SK-N-SH treated with all-trans-retinoic acid at 6 μM for 48 hours (cell line): ENCODE measurements at regions not wholly inside any gene's neighbourhood (a gene's known extent, or its start where the extent isn't known, plus 50 kb on each side); places are given as distances from the start of the nearest gene placed in this dataset.

Source experiments
- ATAC-seq: fragments of 200-7000 bp; cut with Tn5 transposase; 3 replicates; pipeline ENCODE4 v1.9.1; 2020; ENCODE audit warnings: mild to moderate bottlenecking, moderate library complexity
- ARNTL ChIP-seq: fragments of 450-650 bp; formaldehyde crosslinking; IDR thresholded peaks from 2 replicates; pipeline ENCODE4 v1.5.0; 2020; ENCODE audit warnings: low read depth, mild to moderate bottlenecking, moderate library complexity, borderline replicate concordance
- BACH2 ChIP-seq: fragments of 250-450 bp; sonication (Bioruptor Pico); IDR thresholded peaks from 2 replicates; pipeline ENCODE4 v1.9.0; 2021; ENCODE audit warnings: mild to moderate bottlenecking, borderline replicate concordance
- ESRRG ChIP-seq: fragments of 250-450 bp; sonication (Bioruptor Pico); IDR thresholded peaks from 2 replicates; pipeline ENCODE4 v1.6.1; 2021; ENCODE audit warnings: mild to moderate bottlenecking
- GLIS3 ChIP-seq: fragments of 250-450 bp; sonication (Bioruptor Pico); IDR thresholded peaks from 2 replicates; pipeline ENCODE4 v1.5.0; 2020; ENCODE audit warnings: mild to moderate bottlenecking, moderate library complexity
- ISL1 ChIP-seq: fragments of 250-450 bp; sonication (Bioruptor Pico); IDR thresholded peaks from 2 replicates; pipeline ENCODE4 v2.1.2; 2022; ENCODE audit warnings: mild to moderate bottlenecking, moderate library complexity
- OSR1 ChIP-seq: fragments of 250-450 bp; sonication (Bioruptor Pico); IDR thresholded peaks from 2 replicates; pipeline ENCODE4 v1.8.0; 2022; ENCODE audit warnings: moderate library complexity, mild to moderate bottlenecking, inconsistent platforms
- TCF4 ChIP-seq: fragments of 250-450 bp; sonication (Bioruptor Pico); IDR thresholded peaks from 2 replicates; pipeline ENCODE4 v1.8.0; 2021; ENCODE audit warnings: mild to moderate bottlenecking, moderate library complexity, borderline replicate concordance
- TOX ChIP-seq: fragments of 250-450 bp; sonication (Bioruptor Pico); IDR thresholded peaks from 2 replicates; pipeline ENCODE4 v1.8.0; 2021; ENCODE audit warnings: mild to moderate bottlenecking, moderate library complexity, borderline replicate concordance
- ZC3H10 ChIP-seq: fragments of 250-450 bp; sonication (Bioruptor Pico); IDR thresholded peaks from 2 replicates; pipeline ENCODE4 v1.5.1; 2021; ENCODE audit warnings: mild to moderate bottlenecking, moderate library complexity
- ZFP3 ChIP-seq: fragments of 250-450 bp; sonication (Bioruptor Pico); IDR thresholded peaks from 2 replicates; pipeline ENCODE4 v1.5.0; 2020; ENCODE audit warnings: mild to moderate bottlenecking, moderate library complexity
- ZNF565 ChIP-seq: fragments of 450-650 bp; formaldehyde crosslinking; conservative IDR thresholded peaks from 2 replicates; pipeline ENCODE4 v1.5.0; 2020; ENCODE audit warnings: low read depth, mild to moderate bottlenecking, moderate library complexity
- ZNF70 ChIP-seq: fragments of 450-650 bp; formaldehyde crosslinking; IDR thresholded peaks from 2 replicates; pipeline ENCODE4 v1.5.0; 2020; ENCODE audit warnings: mild to moderate bottlenecking, moderate library complexity
- TF ChIP-seq, protein P1 (sequence below): fragments of 250-450 bp; sonication (Bioruptor Pico); IDR thresholded peaks from 2 replicates; pipeline ENCODE4 v1.8.0; 2020; ENCODE audit warnings: mild to moderate bottlenecking, moderate library complexity, borderline replicate concordance
- TF ChIP-seq, protein P2 (sequence below): fragments of 250-450 bp; sonication (Bioruptor Pico); IDR thresholded peaks from 2 replicates; pipeline ENCODE4 v1.5.1; 2020; ENCODE audit warnings: low read depth, mild to moderate bottlenecking, moderate library complexity
- TF ChIP-seq, protein P3 (sequence below): fragments of 250-450 bp; sonication (Bioruptor Pico); IDR thresholded peaks from 2 replicates; pipeline ENCODE4 v1.5.0; 2020; ENCODE audit warnings: mild to moderate bottlenecking, moderate library complexity
- TF ChIP-seq, protein P4 (sequence below): fragments of 250-450 bp; sonication (Bioruptor Pico); IDR thresholded peaks from 2 replicates; pipeline ENCODE4 v1.8.0; 2021; ENCODE audit warnings: low read depth, mild to moderate bottlenecking, moderate library complexity, borderline replicate concordance

DNA sequence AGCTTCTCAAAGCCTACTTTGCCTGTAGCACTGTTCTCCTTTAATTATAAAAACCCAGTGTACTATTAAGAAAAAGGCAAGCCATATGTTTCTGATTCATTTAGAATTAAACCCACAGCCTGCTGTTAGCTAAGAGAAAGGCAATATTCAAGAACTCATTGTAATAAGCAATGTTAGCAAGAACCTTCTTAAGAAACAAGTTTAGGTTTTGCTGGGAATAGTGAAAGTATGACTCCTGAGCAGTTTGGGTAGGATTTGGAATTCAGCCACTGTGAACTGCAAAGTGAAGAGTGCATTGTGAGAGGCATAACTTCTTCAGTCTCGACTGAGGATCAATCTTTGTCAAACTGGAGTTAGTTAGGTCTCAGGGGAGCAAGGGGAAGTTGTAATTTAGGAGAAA is 206.5 kb upstream of the NT5C1B start:
- TF ChIP-seq BACH2 (CRISPR knock-in tag): no peak
- TF ChIP-seq GLIS3: no peak
- TF ChIP-seq ZFP3 (CRISPR knock-in tag): no peak
- no peak for TF ChIP-seq ARNTL (CRISPR knock-in tag)
- TF ChIP-seq TCF4 (CRISPR knock-in tag): no peak
- TF ChIP-seq OSR1 (CRISPR knock-in tag): no peak
- no peak for TF ChIP-seq ESRRG
- TF ChIP-seq, protein P1, sequence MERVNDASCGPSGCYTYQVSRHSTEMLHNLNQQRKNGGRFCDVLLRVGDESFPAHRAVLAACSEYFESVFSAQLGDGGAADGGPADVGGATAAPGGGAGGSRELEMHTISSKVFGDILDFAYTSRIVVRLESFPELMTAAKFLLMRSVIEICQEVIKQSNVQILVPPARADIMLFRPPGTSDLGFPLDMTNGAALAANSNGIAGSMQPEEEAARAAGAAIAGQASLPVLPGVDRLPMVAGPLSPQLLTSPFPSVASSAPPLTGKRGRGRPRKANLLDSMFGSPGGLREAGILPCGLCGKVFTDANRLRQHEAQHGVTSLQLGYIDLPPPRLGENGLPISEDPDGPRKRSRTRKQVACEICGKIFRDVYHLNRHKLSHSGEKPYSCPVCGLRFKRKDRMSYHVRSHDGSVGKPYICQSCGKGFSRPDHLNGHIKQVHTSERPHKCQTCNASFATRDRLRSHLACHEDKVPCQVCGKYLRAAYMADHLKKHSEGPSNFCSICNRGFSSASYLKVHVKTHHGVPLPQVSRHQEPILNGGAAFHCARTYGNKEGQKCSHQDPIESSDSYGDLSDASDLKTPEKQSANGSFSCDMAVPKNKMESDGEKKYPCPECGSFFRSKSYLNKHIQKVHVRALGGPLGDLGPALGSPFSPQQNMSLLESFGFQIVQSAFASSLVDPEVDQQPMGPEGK: no peak
- TF ChIP-seq ZC3H10 (CRISPR knock-in tag): no peak
- TF ChIP-seq, protein P2, sequence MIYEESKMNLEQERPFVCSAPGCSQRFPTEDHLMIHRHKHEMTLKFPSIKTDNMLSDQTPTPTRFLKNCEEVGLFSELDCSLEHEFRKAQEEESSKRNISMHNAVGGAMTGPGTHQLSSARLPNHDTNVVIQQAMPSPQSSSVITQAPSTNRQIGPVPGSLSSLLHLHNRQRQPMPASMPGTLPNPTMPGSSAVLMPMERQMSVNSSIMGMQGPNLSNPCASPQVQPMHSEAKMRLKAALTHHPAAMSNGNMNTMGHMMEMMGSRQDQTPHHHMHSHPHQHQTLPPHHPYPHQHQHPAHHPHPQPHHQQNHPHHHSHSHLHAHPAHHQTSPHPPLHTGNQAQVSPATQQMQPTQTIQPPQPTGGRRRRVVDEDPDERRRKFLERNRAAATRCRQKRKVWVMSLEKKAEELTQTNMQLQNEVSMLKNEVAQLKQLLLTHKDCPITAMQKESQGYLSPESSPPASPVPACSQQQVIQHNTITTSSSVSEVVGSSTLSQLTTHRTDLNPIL: no peak
- TF ChIP-seq, protein P3, sequence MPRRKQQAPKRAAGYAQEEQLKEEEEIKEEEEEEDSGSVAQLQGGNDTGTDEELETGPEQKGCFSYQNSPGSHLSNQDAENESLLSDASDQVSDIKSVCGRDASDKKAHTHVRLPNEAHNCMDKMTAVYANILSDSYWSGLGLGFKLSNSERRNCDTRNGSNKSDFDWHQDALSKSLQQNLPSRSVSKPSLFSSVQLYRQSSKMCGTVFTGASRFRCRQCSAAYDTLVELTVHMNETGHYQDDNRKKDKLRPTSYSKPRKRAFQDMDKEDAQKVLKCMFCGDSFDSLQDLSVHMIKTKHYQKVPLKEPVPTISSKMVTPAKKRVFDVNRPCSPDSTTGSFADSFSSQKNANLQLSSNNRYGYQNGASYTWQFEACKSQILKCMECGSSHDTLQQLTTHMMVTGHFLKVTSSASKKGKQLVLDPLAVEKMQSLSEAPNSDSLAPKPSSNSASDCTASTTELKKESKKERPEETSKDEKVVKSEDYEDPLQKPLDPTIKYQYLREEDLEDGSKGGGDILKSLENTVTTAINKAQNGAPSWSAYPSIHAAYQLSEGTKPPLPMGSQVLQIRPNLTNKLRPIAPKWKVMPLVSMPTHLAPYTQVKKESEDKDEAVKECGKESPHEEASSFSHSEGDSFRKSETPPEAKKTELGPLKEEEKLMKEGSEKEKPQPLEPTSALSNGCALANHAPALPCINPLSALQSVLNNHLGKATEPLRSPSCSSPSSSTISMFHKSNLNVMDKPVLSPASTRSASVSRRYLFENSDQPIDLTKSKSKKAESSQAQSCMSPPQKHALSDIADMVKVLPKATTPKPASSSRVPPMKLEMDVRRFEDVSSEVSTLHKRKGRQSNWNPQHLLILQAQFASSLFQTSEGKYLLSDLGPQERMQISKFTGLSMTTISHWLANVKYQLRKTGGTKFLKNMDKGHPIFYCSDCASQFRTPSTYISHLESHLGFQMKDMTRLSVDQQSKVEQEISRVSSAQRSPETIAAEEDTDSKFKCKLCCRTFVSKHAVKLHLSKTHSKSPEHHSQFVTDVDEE (CRISPR knock-in tag): no peak
- no peak for TF ChIP-seq ZNF565 (CRISPR knock-in tag)
- TF ChIP-seq, protein P4, sequence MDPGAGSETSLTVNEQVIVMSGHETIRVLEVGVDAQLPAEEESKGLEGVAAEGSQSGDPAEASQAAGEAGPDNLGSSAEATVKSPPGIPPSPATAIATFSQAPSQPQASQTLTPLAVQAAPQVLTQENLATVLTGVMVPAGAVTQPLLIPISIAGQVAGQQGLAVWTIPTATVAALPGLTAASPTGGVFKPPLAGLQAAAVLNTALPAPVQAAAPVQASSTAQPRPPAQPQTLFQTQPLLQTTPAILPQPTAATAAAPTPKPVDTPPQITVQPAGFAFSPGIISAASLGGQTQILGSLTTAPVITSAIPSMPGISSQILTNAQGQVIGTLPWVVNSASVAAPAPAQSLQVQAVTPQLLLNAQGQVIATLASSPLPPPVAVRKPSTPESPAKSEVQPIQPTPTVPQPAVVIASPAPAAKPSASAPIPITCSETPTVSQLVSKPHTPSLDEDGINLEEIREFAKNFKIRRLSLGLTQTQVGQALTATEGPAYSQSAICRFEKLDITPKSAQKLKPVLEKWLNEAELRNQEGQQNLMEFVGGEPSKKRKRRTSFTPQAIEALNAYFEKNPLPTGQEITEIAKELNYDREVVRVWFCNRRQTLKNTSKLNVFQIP: no peak
- TF ChIP-seq ZNF70 (CRISPR knock-in tag): no peak
- TF ChIP-seq TOX (CRISPR knock-in tag): no peak

DNA sequence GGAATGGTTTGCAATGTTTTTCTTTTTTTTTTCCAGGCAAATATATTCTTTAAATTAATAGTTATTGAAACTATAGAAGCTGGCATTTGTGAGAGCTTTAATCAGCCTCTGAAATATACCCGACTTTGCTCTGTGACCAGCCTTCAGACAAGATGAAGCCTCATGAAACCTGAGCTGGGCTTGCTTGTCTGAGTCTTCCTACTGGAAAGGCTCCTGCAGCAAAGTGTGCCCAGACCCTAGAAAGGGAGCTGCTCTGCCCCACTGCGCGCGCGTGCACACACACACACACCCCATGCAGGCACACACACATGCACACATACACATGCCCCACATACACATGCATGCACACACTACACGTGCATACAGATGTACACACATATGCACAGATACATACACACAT is 203.3 kb upstream of the NT5C1B start:
- ATAC-seq: peak; percentile 64

More for the DNA sequence above, 206.5 kb upstream of the NT5C1B start:
- no peak for ATAC-seq

DNA sequence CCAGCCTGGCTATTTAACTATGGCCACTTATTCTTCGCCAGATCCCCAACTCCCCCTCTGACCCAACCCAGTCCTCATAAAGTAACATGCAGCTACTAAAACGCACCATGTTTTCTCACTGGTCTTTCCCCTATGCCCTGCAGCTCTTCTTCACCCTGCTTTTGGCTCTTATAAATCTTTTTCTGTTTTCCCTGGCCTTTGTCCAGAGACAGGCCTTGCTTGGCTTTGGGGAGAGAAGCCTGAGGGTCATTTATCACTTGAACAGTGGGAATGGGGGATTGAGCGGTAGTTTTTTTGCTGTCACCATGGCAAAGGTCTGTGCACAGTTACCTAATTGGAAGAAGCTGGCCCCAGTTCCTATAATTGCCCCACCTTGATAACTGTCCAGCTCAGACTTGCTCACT is 202.9 kb upstream of the NT5C1B start:
- ATAC-seq: peak; percentile 66
- TF ChIP-seq ISL1 (CRISPR knock-in tag) (peak; percentile 71), ZNF565 (CRISPR knock-in tag) (no peak)
- TF ChIP-seq, all 23 proteins: peak for 1

More for the DNA sequence above, 203.3 kb upstream of the NT5C1B start:
- TF ChIP-seq ARNTL (CRISPR knock-in tag): no peak

DNA sequence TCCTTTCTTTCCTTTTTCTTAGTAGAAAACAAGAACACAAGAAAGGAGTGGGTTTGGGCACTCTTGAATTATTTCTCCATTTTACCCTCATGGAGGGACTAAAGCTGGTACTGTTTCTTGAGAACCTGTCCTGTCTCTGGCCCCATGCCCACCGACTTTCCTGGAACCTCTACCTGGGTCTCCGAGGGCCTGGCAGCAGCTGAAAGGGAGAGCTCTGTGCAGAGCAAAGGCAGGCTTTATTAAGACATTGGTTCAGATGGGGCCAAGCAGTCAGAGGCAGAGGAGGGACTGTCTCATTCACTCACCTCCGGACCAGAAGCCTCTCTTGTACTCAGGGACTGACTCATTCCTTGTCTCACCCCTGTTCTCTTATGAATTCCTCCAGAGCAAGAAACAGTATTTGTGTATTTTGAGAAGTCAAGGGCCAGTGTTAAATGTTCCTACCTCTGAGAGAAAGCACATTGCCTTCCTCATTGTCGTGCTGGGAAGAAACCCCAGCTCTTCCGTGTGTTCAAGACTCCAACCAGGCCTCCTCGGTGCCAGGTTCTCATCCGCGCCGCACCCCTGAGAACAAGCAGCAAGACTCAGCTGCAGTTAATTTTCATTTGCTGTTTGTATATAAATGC is 201.9 kb upstream of the NT5C1B start:
- TF ChIP-seq TOX (CRISPR knock-in tag) (peak; percentile 24; the same call in 1 of the 2 replicates), ARNTL (CRISPR knock-in tag) (no peak)
- ATAC-seq: peak; percentile 68

DNA sequence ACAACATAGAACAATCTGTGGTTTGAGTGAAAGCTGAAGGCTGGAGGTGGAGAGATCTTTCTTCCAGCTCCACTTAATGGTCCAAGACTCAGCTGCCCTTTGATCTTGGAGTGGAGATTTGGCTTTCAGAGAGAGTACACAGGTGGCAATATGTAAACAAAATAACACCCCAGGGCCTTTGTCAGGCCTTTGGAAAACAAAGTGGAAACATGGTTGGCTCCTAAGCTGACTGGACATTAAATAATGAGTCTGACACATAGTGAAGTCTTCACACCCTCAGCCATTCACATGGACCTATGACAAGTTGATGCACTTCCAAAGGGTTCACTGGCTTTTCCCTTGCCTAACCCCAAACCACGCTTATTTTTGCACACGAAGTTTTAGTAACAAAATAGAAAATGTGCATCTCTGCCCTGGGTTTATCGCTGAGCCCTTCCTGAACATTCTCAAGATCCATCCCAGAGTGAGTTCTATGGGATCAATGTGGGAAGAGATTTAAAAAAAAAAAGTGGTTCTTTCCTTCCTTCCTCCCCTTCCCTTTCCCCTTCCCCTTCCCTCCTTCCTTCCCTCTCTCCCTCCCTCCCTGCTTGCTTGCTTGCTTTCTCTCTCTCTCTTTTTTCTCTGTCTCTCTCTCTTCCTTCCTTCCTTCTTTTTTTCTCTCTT is 201.3 kb upstream of the NT5C1B start:
- TF ChIP-seq, protein P3 (CRISPR knock-in tag): no peak
- no peak for TF ChIP-seq BACH2 (CRISPR knock-in tag)
- TF ChIP-seq GLIS3: no peak
- TF ChIP-seq ZFP3 (CRISPR knock-in tag): no peak
- ATAC-seq: no peak
